ENCODE measurements at regions not wholly inside any gene's neighbourhood (a gene's known extent, or its start where the extent isn't known, plus 50 kb on each side); places are given as distances from the start of the nearest gene placed in this dataset.

GRCh38 chr13:21799671-21800070 is 128.8 kb downstream of the FGF9 start:
- Histone ChIP-seq H3K4me1 (ENCODE audit: insufficient read depth) (no peaks in the 10 kb centered on the region), H3K36me3 (ENCODE audit: insufficient read depth) (no peaks in the 10 kb centered on the region), H3K4me3 (no peak overlapping the region), H3K9me2 (ENCODE audit: insufficient read depth) (peaks cover 11% of the 10 kb centered on the region), H3F3A (replicated peaks; ENCODE audit: low read depth) (no peaks in the 10 kb centered on the region), H3K4me2 (no peak overlapping the region), H3K27ac (ENCODE audit: low read depth) (no peak overlapping the region), H3K79me2 (replicated peaks; ENCODE audit: insufficient read depth) (no peaks in the 10 kb centered on the region), H3K27me3 (ENCODE audit: insufficient read depth) (no peaks in the 10 kb centered on the region), H4K20me1 (replicated peaks; ENCODE audit: insufficient read depth) (no peaks in the 10 kb centered on the region), H2AFZ (no peak overlapping the region)
- no peak overlapping the region for H3K4me3 Mint-ChIP-seq
- H3K27me3 Mint-ChIP-seq (ENCODE audit: insufficient read depth, low read depth, poor library complexity) = peaks cover 2% of the 10 kb centered on the region
- no peak for ATAC-seq
- DNase-seq (ENCODE audit: low spot score) = no peak
- no peak overlapping the region for H3K27ac Mint-ChIP-seq
- H3K9me3 Mint-ChIP-seq = no peaks in the 10 kb centered on the region
- TF ChIP-seq ZNF114 (CRISPR knock-in tag; IDR thresholded peaks at IDR 0.05) = no peak
- no peak for TF ChIP-seq ZNF331 (CRISPR knock-in tag; IDR thresholded peaks at IDR 0.05; ENCODE audit: low read depth)
- TF ChIP-seq STAT1 (IDR thresholded peaks at IDR 0.05; ENCODE audit: unreplicated experiment) = no peak
- TF ChIP-seq EZH2phosphoT487 (IDR thresholded peaks at IDR 0.05; ENCODE audit: unreplicated experiment) = no peak
- TF ChIP-seq CREB1 (CRISPR knock-in tag; IDR thresholded peaks at IDR 0.05; ENCODE audit: low read depth) = no peak
- TF ChIP-seq EZH2 (IDR thresholded peaks at IDR 0.05; ENCODE audit: low read depth, unreplicated experiment) = no peak
- TF ChIP-seq JUNB (IDR thresholded peaks at IDR 0.05; ENCODE audit: unreplicated experiment) = no peak
- TF ChIP-seq NANOG (IDR thresholded peaks at IDR 0.05; ENCODE audit: borderline replicate concordance) = no peak
- no peak for TF ChIP-seq POLR2AphosphoS5 (IDR thresholded peaks at IDR 0.05; ENCODE audit: low read depth)
- TF ChIP-seq, protein P1, sequence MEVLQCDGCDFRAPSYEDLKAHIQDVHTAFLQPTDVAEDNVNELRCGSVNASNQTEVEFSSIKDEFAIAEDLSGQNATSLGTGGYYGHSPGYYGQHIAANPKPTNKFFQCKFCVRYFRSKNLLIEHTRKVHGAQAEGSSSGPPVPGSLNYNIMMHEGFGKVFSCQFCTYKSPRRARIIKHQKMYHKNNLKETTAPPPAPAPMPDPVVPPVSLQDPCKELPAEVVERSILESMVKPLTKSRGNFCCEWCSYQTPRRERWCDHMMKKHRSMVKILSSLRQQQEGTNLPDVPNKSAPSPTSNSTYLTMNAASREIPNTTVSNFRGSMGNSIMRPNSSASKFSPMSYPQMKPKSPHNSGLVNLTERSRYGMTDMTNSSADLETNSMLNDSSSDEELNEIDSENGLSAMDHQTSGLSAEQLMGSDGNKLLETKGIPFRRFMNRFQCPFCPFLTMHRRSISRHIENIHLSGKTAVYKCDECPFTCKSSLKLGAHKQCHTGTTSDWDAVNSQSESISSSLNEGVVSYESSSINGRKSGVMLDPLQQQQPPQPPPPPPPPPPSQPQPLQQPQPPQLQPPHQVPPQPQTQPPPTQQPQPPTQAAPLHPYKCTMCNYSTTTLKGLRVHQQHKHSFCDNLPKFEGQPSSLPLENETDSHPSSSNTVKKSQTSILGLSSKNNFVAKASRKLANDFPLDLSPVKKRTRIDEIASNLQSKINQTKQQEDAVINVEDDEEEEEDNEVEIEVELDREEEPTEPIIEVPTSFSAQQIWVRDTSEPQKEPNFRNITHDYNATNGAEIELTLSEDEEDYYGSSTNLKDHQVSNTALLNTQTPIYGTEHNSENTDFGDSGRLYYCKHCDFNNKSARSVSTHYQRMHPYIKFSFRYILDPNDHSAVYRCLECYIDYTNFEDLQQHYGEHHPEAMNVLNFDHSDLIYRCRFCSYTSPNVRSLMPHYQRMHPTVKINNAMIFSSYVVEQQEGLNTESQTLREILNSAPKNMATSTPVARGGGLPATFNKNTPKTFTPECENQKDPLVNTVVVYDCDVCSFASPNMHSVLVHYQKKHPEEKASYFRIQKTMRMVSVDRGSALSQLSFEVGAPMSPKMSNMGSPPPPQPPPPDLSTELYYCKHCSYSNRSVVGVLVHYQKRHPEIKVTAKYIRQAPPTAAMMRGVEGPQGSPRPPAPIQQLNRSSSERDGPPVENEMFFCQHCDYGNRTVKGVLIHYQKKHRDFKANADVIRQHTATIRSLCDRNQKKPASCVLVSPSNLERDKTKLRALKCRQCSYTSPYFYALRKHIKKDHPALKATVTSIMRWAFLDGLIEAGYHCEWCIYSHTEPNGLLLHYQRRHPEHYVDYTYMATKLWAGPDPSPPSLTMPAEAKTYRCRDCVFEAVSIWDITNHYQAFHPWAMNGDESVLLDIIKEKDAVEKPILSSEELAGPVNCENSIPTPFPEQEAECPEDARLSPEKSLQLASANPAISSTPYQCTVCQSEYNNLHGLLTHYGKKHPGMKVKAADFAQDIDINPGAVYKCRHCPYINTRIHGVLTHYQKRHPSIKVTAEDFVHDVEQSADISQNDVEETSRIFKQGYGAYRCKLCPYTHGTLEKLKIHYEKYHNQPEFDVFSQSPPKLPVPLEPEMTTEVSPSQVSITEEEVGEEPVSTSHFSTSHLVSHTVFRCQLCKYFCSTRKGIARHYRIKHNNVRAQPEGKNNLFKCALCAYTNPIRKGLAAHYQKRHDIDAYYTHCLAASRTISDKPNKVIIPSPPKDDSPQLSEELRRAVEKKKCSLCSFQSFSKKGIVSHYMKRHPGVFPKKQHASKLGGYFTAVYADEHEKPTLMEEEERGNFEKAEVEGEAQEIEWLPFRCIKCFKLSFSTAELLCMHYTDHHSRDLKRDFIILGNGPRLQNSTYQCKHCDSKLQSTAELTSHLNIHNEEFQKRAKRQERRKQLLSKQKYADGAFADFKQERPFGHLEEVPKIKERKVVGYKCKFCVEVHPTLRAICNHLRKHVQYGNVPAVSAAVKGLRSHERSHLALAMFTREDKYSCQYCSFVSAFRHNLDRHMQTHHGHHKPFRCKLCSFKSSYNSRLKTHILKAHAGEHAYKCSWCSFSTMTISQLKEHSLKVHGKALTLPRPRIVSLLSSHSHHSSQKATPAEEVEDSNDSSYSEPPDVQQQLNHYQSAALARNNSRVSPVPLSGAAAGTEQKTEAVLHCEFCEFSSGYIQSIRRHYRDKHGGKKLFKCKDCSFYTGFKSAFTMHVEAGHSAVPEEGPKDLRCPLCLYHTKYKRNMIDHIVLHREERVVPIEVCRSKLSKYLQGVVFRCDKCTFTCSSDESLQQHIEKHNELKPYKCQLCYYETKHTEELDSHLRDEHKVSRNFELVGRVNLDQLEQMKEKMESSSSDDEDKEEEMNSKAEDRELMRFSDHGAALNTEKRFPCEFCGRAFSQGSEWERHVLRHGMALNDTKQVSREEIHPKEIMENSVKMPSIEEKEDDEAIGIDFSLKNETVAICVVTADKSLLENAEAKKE (CRISPR knock-in tag; IDR thresholded peaks at IDR 0.05) = no peak
- no peaks in the 10 kb centered on the region; the same call in 2 of the 3 replicates for H3K36me3 Mint-ChIP-seq (ENCODE audit: low read depth)
- H3K4me1 Mint-ChIP-seq = no peaks in the 10 kb centered on the region

All from GM23338 (cell line).